Naive thymus-derived CD4-positive, alpha-beta T cell (primary cell): ENCODE measurements at regions not wholly inside any gene's neighbourhood (a gene's known extent, or its start where the extent isn't known, plus 50 kb on each side); places are given as distances from the start of the nearest gene placed in this dataset.
"Not testable (repeated sequence)": the region's sequence is repeated elsewhere in the genome, so short reads cannot be mapped to it uniquely, and the experiment has no call there.

ENCODE experiments used
- ATAC-seq: fragments of 150-1000 bp; cut with Tn5 transposase; 2 replicates; pipeline ENCODE4 v1.10.0; 2021; ENCODE audit warnings: mild to moderate bottlenecking, moderate library complexity
- CTCF ChIA-PET: fragments of 350-600 bp; sonication (Branson Sonifier 250); formaldehyde crosslinking; loops from one replicate; lab custom pipeline; 2021; ENCODE audit warnings: antibody characterized with exemption; lab: Charles Lee
- POLR2A ChIA-PET: fragments of 350-600 bp; sonication (Branson Sonifier 250); formaldehyde crosslinking; loops from one replicate; lab custom pipeline; 2021; ENCODE audit warnings: antibody characterized with exemption, inconsistent platforms; lab: Charles Lee
- DNase-seq, 9 donors: peaks; one replicate each; pipeline versions ENCODE4 v3.0.0 to v3.0.0-alpha.2; 2020 to 2022; ENCODE audit warnings: mixed read lengths in 1 of 9
- H3K27ac ChIP-seq: one replicate; pipeline ENCODE4 v1.7.0; 2013; ENCODE audit warnings: mild to moderate bottlenecking, low read depth, low read length, moderate library complexity
- H3K27me3 ChIP-seq, 2 donors: one replicate each; pipeline ENCODE4 v1.7.0; 2013; ENCODE audit warnings: low read length in 2 of 2, mild to moderate bottlenecking in 2 of 2, moderate library complexity in 2 of 2; ENCODE audit not compliant: control insufficient read depth in 2 of 2, insufficient read depth in 2 of 2
- H3K36me3 ChIP-seq, 3 experiments: 1 replicate in 2 of 3; 2 replicates in 1 of 3; pipeline ENCODE4 v1.7.0; 2013; ENCODE audit warnings: low read length in 3 of 3, mild to moderate bottlenecking in 3 of 3, moderate library complexity in 1 of 3; ENCODE audit not compliant: insufficient read depth in 3 of 3, control insufficient read depth in 2 of 3
- H3K4me1 ChIP-seq, 2 donors: one replicate each; pipeline ENCODE4 v1.7.0; 2013; ENCODE audit warnings: low read length in 2 of 2, mild to moderate bottlenecking in 2 of 2, moderate library complexity in 1 of 2; ENCODE audit not compliant: control insufficient read depth in 2 of 2, insufficient read depth in 2 of 2
- H3K4me3 ChIP-seq: 2 replicates; pipeline ENCODE4 v1.7.0; 2013; ENCODE audit warnings: mild to moderate bottlenecking, low read length
- H3K9me3 ChIP-seq, 3 experiments: 1 replicate in 2 of 3; 2 replicates in 1 of 3; pipeline ENCODE4 v1.7.0; 2013; ENCODE audit warnings: low read length in 3 of 3; ENCODE audit not compliant: control insufficient read depth in 2 of 3
- H3K27ac Mint-ChIP-seq, 9 donors: one replicate each; pipeline ENCODE4 v1.8.0; 2020 to 2022; ENCODE audit warnings: mixed read lengths in 9 of 9, mild to moderate bottlenecking in 8 of 9, moderate library complexity in 5 of 9, inconsistent platforms in 2 of 9
- H3K27me3 Mint-ChIP-seq, 5 donors: one replicate each; pipeline ENCODE4 v1.8.0; 2021 to 2022; ENCODE audit warnings: mixed read lengths in 5 of 5, mild to moderate bottlenecking in 1 of 5
- H3K36me3 Mint-ChIP-seq, 5 donors: one replicate each; pipeline ENCODE4 v1.8.0; 2020 to 2022; ENCODE audit warnings: mixed read lengths in 5 of 5, mild to moderate bottlenecking in 3 of 5, inconsistent platforms in 1 of 5
- H3K4me1 Mint-ChIP-seq, 7 donors: one replicate each; pipeline ENCODE4 v1.8.0; 2020 to 2022; ENCODE audit warnings: mixed read lengths in 7 of 7, mild to moderate bottlenecking in 3 of 7, inconsistent platforms in 1 of 7
- H3K4me3 Mint-ChIP-seq, 10 donors: one replicate each; pipeline ENCODE4 v1.8.0; 2020 to 2022; ENCODE audit warnings: mild to moderate bottlenecking in 10 of 10, mixed read lengths in 10 of 10, moderate library complexity in 6 of 10, inconsistent platforms in 2 of 10
- H3K9me3 Mint-ChIP-seq, 11 donors: one replicate each; pipeline ENCODE4 v1.8.0; 2020 to 2022; ENCODE audit warnings: mixed read lengths in 11 of 11, mild to moderate bottlenecking in 4 of 11, inconsistent platforms in 1 of 11, moderate library complexity in 1 of 11
- intact Hi-C, 2 donors: fragments of 100-400 bp; cut with micrococcal nuclease; formaldehyde crosslinking; loops; one replicate each; pipeline ENCODE4 v1.15.1; 2023

DNA sequence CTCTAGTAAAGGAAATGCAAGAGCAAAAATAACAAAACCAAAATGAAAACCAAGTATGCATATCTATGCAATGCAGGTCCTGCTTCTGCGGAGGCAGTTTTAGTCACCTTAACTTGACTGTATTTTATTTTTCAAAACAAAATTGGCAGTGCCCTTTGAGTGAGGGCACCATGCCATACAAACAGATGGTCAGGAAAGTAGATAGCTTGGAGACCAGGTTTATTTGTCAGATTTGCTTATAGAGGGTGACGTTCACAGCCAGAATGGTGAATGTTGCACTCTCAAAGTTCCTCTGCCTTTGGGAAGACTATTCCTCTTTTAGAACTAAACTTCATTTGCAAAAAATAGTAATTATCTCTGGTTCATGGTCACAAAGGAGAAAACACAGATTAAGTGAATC lies 801.9 kb downstream of the ANKRD7 start:
- ATAC-seq (no peak), DNase-seq (no peak)
- no peaks in the 10 kb centered on the region for H3K4me1 ChIP-seq
- H3K27me3 ChIP-seq = no peaks in the 10 kb centered on the region
- intact Hi-C loops = no loop called here
- H3K27ac ChIP-seq = no peak overlapping the region
- H3K4me3 Mint-ChIP-seq = no peak overlapping the region
- no peaks in the 10 kb centered on the region for H3K36me3 Mint-ChIP-seq
- H3K4me3 ChIP-seq = no peak overlapping the region
- peaks cover 0 to 28% (median 9%) of the 10 kb centered on the region in 11 donors for H3K9me3 Mint-ChIP-seq
- no peaks in the 10 kb centered on the region for H3K4me1 Mint-ChIP-seq
- ChIA-PET POLR2A (no interaction called here), CTCF (no interaction called here)
- no peaks in the 10 kb centered on the region for H3K36me3 ChIP-seq
- H3K9me3 ChIP-seq = peaks cover 0 to 6% (median 0%) of the 10 kb centered on the region in 3 experiments
- no peaks in the 10 kb centered on the region for H3K27me3 Mint-ChIP-seq
- H3K27ac Mint-ChIP-seq = no peak overlapping the region

DNA sequence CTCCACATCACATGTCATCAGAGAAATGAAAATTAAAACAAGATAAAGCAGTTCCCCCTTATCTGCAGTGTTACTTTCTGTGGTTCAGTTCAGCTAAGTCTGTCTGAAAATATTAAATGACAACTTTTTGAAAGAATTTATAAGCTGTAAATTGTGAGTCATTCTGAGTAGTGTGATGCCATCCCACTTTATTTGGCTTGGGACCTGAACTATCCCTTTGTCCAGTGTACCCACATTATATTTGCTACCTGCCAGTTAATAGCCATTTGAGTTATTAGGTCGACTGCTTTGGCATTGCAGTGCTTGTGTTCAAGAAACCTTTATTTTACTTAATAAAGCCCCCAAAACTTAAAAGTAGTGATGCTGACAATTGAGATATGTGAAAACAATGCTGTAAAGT lies 804.2 kb downstream of the ANKRD7 start:
- H3K9me3 Mint-ChIP-seq = peaks cover 2 to 20% (median 6%) of the 10 kb centered on the region in 11 donors

DNA sequence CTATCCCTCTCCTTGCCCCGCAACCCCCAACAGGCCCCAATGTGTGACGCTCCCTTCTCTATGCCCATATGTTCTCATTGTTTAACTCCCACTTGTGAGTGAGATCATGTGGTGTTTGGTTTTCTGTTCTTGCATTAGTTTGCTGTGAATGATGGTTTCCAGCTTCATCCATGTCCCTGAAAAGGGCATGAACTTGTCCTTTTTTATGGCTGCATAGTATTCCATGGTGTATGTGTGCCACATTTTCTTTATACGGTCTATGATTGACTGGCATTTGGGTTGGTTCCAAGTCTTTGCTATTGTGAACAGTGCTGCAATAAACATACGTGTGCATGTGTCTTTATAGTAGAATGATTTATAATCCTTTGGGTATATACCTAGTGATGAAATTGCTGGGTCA lies 807.6 kb downstream of the ANKRD7 start:
- H3K4me3 Mint-ChIP-seq, H3K36me3 ChIP-seq, CTCF ChIA-PET, H3K4me1 Mint-ChIP-seq, intact Hi-C loops, H3K27ac Mint-ChIP-seq, H3K4me3 ChIP-seq, H3K36me3 Mint-ChIP-seq, H3K27me3 Mint-ChIP-seq, H3K27me3 ChIP-seq, POLR2A ChIA-PET, ATAC-seq, H3K4me1 ChIP-seq, H3K9me3 ChIP-seq, H3K27ac ChIP-seq, DNase-seq: not testable (repeated sequence)
- peaks cover 2 to 17% (median 11%) of the 10 kb centered on the region in 11 donors for H3K9me3 Mint-ChIP-seq

More for the DNA sequence above, 804.2 kb downstream of the ANKRD7 start:
- Mint-ChIP-seq H3K4me3 (no peak overlapping the region), H3K27ac (no peak overlapping the region), H3K36me3 (peaks cover 0 to 3% (median 0%) of the 10 kb centered on the region in 5 donors), H3K4me1 (no peaks in the 10 kb centered on the region), H3K27me3 (no peaks in the 10 kb centered on the region)
- no peaks in the 10 kb centered on the region for H3K27me3 ChIP-seq
- no peak overlapping the region for H3K4me3 ChIP-seq
- DNase-seq (no peak), ATAC-seq (no peak)
- H3K27ac ChIP-seq = no peak overlapping the region
- H3K4me1 ChIP-seq = no peaks in the 10 kb centered on the region
- H3K9me3 ChIP-seq = peaks cover 0 to 6% (median 0%) of the 10 kb centered on the region in 3 experiments
- ChIA-PET POLR2A (no interaction called here), CTCF (no interaction called here)
- H3K36me3 ChIP-seq = no peaks in the 10 kb centered on the region
- intact Hi-C loops = no loop called here

DNA sequence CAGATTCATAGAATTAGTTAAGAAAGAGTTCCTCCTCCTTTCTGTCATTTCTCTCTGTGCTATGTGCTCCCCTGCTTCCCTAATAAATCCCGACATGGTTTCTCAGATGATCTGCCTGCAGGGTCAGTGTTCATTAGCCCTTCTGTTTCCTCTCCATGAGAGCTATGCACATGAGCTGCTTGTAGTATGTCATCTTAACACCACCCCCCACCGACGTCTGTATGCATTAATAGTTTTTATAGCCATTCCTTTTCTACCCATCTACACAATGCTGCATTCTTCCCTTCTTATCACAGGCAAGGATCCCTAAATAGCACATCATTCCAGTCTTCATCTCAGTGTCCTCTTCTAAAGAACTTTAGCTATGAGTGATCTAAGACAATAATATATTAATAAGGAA lies 809.1 kb downstream of the ANKRD7 start:
- no peak overlapping the region for H3K27ac Mint-ChIP-seq

DNA sequence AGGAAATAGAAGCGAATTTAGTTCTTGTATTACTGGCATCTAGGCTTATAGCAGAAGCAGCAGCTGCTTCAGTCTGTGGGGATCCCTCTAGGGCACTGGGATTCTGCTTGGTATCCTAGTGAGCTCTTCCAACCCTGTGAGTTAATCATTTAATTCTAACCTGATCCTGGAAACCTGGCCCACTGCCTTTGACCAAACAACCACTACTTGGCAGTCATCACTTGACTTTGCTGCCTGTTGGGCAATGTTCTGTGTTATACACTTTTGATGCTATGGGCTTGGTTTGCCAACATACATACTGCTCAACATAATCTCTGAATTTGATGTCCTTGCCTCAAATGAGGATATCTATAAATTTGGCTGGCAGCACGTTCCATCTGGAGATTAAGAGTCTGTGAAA lies 813.4 kb downstream of the ANKRD7 start:
- no peaks in the 10 kb centered on the region for H3K9me3 ChIP-seq
- H3K27me3 ChIP-seq = no peaks in the 10 kb centered on the region
- Mint-ChIP-seq H3K4me3 (no peak overlapping the region), H3K9me3 (peaks cover 4 to 20% (median 10%) of the 10 kb centered on the region in 11 donors), H3K36me3 (peaks cover 0 to 4% (median 0%) of the 10 kb centered on the region in 5 donors), H3K27ac (no peak overlapping the region), H3K4me1 (no peaks in the 10 kb centered on the region), H3K27me3 (no peaks in the 10 kb centered on the region)
- H3K4me3 ChIP-seq = no peak overlapping the region
- ATAC-seq (no peak), DNase-seq (no peak)
- H3K27ac ChIP-seq = no peak overlapping the region
- no peaks in the 10 kb centered on the region for H3K4me1 ChIP-seq
- CTCF ChIA-PET = no interaction called here
- intact Hi-C loops = no loop called here
- no peaks in the 10 kb centered on the region for H3K36me3 ChIP-seq
- POLR2A ChIA-PET = no interaction called here

More for the DNA sequence above, 809.1 kb downstream of the ANKRD7 start:
- ATAC-seq (no peak), DNase-seq (no peak)
- CTCF ChIA-PET = no interaction called here
- POLR2A ChIA-PET = no interaction called here
- Mint-ChIP-seq H3K4me1 (no peaks in the 10 kb centered on the region), H3K36me3 (peaks cover 0 to 7% (median 0%) of the 10 kb centered on the region in 5 donors), H3K9me3 (peaks cover 3 to 17% (median 11%) of the 10 kb centered on the region in 11 donors), H3K4me3 (no peak overlapping the region), H3K27me3 (no peaks in the 10 kb centered on the region)
- H3K36me3 ChIP-seq = no peaks in the 10 kb centered on the region
- H3K9me3 ChIP-seq = no peaks in the 10 kb centered on the region
- no peaks in the 10 kb centered on the region for H3K4me1 ChIP-seq
- H3K27me3 ChIP-seq = no peaks in the 10 kb centered on the region
- no peak overlapping the region for H3K4me3 ChIP-seq
- no peak overlapping the region for H3K27ac ChIP-seq
- intact Hi-C loops = no loop called here

- ATAC-seq (no peak), DNase-seq (no peak)
- H3K27me3 Mint-ChIP-seq = no peaks in the 10 kb centered on the region
- POLR2A ChIA-PET = no interaction called here
- no peak overlapping the region for H3K27ac ChIP-seq
- no peaks in the 10 kb centered on the region for H3K4me1 Mint-ChIP-seq
- no peak overlapping the region for H3K4me3 ChIP-seq
- H3K4me3 Mint-ChIP-seq = no peak overlapping the region
- H3K27ac Mint-ChIP-seq = no peak overlapping the region
- peaks cover 0 to 7% (median 5%) of the 10 kb centered on the region in 11 donors for H3K9me3 Mint-ChIP-seq
- H3K36me3 Mint-ChIP-seq = no peaks in the 10 kb centered on the region
- no peaks in the 10 kb centered on the region for H3K36me3 ChIP-seq
- H3K4me1 ChIP-seq = no peaks in the 10 kb centered on the region
- H3K27me3 ChIP-seq = no peaks in the 10 kb centered on the region
- intact Hi-C loops = no loop called here
- no peaks in the 10 kb centered on the region for H3K9me3 ChIP-seq
- CTCF ChIA-PET = no interaction called here
Observed at GRCh38 chr7:119046068-119046467, 821.6 kb downstream of the ANKRD7 start.

DNA sequence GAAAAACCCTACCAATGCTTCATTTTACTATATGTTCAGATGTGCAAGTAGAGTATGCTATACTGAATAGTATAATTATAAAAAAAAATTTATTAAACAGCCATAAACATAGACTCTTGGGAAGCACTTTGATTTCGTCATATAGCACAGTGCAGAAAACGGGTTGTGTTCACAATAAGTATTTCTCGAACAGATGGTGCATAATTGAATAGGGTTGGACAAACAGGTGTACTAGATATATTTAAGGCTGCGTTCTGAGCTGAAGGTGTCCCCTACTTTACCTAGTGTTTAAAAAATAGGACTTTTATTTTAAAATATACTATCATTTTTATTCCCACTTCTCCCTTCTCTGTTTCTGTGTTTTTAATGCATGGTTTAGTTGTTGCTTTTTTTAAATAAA lies 841.5 kb downstream of the ANKRD7 start:
- Mint-ChIP-seq H3K27me3 (no peaks in the 10 kb centered on the region), H3K4me3 (no peak overlapping the region), H3K36me3 (no peaks in the 10 kb centered on the region), H3K27ac (no peak overlapping the region), H3K4me1 (no peaks in the 10 kb centered on the region), H3K9me3 (peaks cover 0 to 11% (median 0%) of the 10 kb centered on the region in 11 donors)
- intact Hi-C loops = no loop called here
- no peaks in the 10 kb centered on the region for H3K9me3 ChIP-seq
- CTCF ChIA-PET = no interaction called here
- no peak overlapping the region for H3K27ac ChIP-seq
- H3K4me1 ChIP-seq = no peaks in the 10 kb centered on the region
- H3K36me3 ChIP-seq = no peaks in the 10 kb centered on the region
- no peak overlapping the region for H3K4me3 ChIP-seq
- ATAC-seq (no peak), DNase-seq (no peak)
- POLR2A ChIA-PET = no interaction called here
- H3K27me3 ChIP-seq = no peaks in the 10 kb centered on the region
